ENCODE measurements at regions not wholly inside any gene's neighbourhood (a gene's known extent, or its start where the extent isn't known, plus 50 kb on each side); places are given as distances from the start of the nearest gene placed in this dataset.

DNA sequence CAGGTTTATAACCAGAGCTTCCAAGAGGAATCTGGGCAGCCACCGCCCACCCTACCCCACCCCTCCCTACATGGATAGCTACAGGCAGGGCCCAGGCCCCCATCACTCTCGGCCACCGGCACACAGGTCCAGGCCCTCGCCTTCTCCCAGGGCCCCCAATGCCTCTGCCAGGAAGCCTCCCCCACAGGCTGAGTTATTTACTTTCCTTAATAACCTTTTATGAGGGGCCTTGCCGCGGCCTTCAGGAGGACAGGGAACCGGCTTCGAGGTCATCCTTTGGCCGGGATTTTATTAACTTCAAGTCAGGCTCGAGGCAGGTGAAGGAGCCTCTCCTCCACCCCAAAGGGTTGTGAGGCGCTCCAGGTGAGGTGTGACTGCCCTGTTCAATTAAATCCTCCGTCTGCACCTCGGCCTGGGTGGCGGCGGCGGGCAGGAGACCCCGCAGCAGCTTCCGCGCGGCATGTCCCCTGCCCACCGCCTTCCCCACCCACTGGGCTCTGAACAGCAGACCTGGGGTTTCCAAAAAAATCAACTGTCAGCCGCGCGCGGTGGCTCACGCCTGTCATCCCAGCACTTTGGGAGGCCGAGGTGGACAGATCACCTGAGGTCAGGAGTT, 106.5 kb downstream of the MICALL2 start:
- TF ChIP-seq, protein P1, sequence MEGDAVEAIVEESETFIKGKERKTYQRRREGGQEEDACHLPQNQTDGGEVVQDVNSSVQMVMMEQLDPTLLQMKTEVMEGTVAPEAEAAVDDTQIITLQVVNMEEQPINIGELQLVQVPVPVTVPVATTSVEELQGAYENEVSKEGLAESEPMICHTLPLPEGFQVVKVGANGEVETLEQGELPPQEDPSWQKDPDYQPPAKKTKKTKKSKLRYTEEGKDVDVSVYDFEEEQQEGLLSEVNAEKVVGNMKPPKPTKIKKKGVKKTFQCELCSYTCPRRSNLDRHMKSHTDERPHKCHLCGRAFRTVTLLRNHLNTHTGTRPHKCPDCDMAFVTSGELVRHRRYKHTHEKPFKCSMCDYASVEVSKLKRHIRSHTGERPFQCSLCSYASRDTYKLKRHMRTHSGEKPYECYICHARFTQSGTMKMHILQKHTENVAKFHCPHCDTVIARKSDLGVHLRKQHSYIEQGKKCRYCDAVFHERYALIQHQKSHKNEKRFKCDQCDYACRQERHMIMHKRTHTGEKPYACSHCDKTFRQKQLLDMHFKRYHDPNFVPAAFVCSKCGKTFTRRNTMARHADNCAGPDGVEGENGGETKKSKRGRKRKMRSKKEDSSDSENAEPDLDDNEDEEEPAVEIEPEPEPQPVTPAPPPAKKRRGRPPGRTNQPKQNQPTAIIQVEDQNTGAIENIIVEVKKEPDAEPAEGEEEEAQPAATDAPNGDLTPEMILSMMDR (IDR thresholded peaks at IDR 0.05; ENCODE audit: extremely low read depth in 1 of 2, insufficient read depth in 1 of 2, low read depth in 1 of 2, low read length in 2 of 2) = no peak
- TF ChIP-seq EZH2 (IDR thresholded peaks at IDR 0.05; ENCODE audit: borderline replicate concordance, low read depth, low read length, severe bottlenecking) = no peak
- TF ChIP-seq FOS (IDR thresholded peaks at IDR 0.05; ENCODE audit: borderline replicate concordance, insufficient read depth, low read length) = no peak
- TF ChIP-seq JUN (IDR thresholded peaks at IDR 0.05; ENCODE audit: borderline replicate concordance, insufficient read depth, insufficient read length, low read depth) = no peak
- TF ChIP-seq MAX (IDR thresholded peaks at IDR 0.05; ENCODE audit: insufficient read depth, insufficient read length) = no peak
- TF ChIP-seq GATA2 (IDR thresholded peaks at IDR 0.05; ENCODE audit: insufficient read depth, insufficient read length, low read depth, low read length) = no peak
